Motor neuron (in vitro differentiated cells): ENCODE measurements at regions not wholly inside any gene's neighbourhood (a gene's known extent, or its start where the extent isn't known, plus 50 kb on each side); places are given as distances from the start of the nearest gene placed in this dataset.
"Not testable (repeated sequence)": the region's sequence is repeated elsewhere in the genome, so short reads cannot be mapped to it uniquely, and the experiment has no call there.

Experiments used
- ATAC-seq, 8 experiments: fragments of 200-7000 bp; cut with Tn5 transposase; replicated peaks in 6 of 8; 2 replicates each; pipeline ENCODE4 v1.8.0; 2021; ENCODE audit warnings: mild to moderate bottlenecking in 8 of 8, moderate library complexity in 8 of 8
- H3K27ac ChIP-seq, 2 donors: fragments of 250-450 bp; sonication (Bioruptor Pico); 2 replicates each; pipeline ENCODE4 v1.9.0; 2021; ENCODE audit warnings: antibody characterized with exemption in 2 of 2, mild to moderate bottlenecking in 2 of 2, moderate library complexity in 1 of 2
- H3K4me1 ChIP-seq, 2 donors: fragments of 250-450 bp; sonication (Bioruptor Pico); replicated peaks in 1 of 2; 2 replicates each; pipeline ENCODE4 v1.6.1; 2021; ENCODE audit warnings: antibody characterized with exemption in 2 of 2, mild to moderate bottlenecking in 2 of 2, moderate library complexity in 1 of 2
- H3K4me3 ChIP-seq, 5 donors: fragments of 250-450 bp; sonication (Bioruptor Pico); 2 replicates each; pipeline ENCODE4 v1.9.0; 2021; ENCODE audit warnings: antibody characterized with exemption in 5 of 5, mild to moderate bottlenecking in 5 of 5, moderate library complexity in 4 of 5
- WGBS, 10 experiments: fragments of 450-650 bp; shearing (Covaris generic); methylation state at CpG; one replicate each; pipeline ENCODE4 v1.0.0; 2022; 5-methylcytosine and 5-hydroxymethylcytosine counted together
- in situ Hi-C, 9 experiments: fragments of 400-800 bp; cut with MboI; loops; one replicate each; pipeline ENCODE4 v1.15.0; 2021; ENCODE audit warnings: low sequenced_read_pairs in 9 of 9, low pct_unique_long_range_greater_than_20kb in 2 of 9; ENCODE audit not compliant: unreplicated experiment in 9 of 9

DNA sequence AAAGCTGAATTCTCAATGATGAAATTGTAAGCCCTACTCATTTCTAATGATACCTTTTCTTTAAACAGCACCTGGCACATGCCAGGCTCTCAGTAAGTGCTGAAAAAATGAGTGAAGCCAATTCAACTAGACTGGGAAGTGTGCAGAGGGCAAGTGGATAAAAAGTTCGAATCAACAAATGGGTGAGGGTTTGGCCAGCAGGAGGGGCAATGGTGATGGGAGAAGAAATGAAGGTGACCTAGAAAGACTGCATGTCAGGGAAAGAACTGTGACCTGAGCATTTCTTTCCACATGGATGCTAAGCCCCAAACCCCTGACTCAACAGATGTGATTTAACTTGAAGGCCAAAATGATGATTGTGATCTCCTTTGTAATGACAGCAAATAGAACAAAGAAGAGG is 54.6 kb downstream of the DKK1 start:
- no peak for ATAC-seq

DNA sequence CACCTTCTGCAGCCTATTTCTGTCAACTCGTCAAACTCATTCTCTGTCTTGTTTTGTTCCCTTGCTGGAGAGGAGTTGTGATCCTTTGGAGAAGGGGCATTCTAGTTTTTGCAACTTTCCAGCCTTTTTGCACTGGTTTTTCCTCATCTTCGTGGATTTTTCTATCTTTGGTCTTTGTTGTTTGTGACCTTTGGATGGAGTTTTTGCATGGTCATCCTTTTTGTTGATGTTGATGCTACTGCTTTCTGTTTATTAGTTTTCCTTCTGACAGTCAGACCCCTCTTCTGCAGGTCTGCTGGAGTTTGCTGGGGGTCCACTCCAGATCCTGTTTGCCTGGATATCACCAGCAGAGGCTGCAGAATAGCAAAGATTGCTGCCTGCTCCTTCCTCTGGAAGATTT is 60.1 kb downstream of the DKK1 start:
- 25 to 100% (median 58%) methylated on average over 1 to 2 of the region's 2 CpGs for WGBS, 10 experiments
- H3K4me3 ChIP-seq, ATAC-seq, H3K27ac ChIP-seq, H3K4me1 ChIP-seq, in situ Hi-C loops: not testable (repeated sequence)

More for the DNA sequence above, 54.6 kb downstream of the DKK1 start:
- no peak overlapping the region for H3K27ac ChIP-seq
- no peak overlapping the region for H3K4me3 ChIP-seq
- H3K4me1 ChIP-seq = no peaks in the 10 kb centered on the region
- in situ Hi-C loops = no loop called here
- WGBS, 10 experiments = 11 to 100% (median 78%) methylated on average over 1 of the region's 1 CpG; no CpG with 5 or more reads in 5 of the 10 experiments

DNA sequence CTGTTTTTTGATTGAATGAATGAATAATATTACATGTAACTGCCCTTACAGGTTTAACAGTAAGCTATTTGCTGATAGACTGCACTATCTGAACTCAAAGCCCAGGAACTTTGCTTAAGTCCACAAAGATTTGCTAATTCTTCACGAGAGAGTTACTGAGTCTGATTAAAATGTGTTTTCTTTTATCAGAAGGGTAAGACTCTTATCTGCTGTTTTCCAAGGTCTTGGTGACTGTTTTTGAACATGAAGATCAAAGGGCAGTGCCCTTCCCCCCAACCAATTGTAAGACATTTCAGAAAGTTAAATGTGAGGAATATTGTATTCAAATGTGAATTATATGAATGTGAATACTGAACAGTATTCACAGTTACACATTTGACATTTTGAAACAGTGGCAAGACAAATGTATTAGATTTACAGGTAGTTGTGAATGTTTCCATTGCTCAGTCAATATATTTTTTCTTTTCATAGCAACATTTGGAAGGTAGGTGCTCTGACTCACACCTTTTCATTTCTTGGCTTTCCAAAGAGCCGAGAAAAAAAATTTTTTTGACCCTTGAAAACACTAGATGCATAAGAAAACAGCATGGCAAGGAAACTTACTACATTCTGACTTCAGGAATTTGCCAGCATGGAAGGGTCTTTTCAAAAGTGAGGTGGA is 62.7 kb downstream of the DKK1 start:
- ATAC-seq = no peak
- in situ Hi-C loops = no loop called here
- no peak overlapping the region for H3K27ac ChIP-seq
- H3K4me3 ChIP-seq = no peak overlapping the region
- H3K4me1 ChIP-seq = no peaks in the 10 kb centered on the region
- 0 to 86% (median 63%) methylated on average over 1 to 2 of the region's 2 CpGs; no CpG with 5 or more reads in 1 of the 10 experiments for WGBS, 10 experiments

DNA sequence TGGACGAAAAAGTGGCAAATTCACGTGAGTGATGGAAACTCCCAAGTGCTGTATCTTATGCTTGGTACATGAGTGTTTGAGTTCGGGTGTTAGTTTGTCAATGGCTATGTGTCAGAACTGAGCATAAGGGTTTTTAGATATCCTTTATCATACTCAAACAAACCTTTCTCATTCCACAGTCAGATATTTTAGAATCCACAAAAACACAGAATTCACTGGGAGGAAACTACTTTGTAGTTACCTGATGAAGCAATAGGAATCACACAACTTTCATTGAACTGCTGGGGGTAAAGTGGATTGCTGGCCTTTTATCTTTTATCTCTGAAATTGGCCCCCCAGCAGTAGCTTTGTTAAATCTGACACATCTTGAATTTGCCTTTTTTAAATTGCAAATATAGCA is 64.0 kb downstream of the DKK1 start:
- no peak for ATAC-seq
- Histone ChIP-seq H3K4me3 (no peak overlapping the region), H3K4me1 (no peaks in the 10 kb centered on the region), H3K27ac (no peak overlapping the region)
- 28 to 100% (median 72%) methylated on average over 1 to 3 of the region's 3 CpGs for WGBS, 10 experiments
- in situ Hi-C loops = no loop called here

DNA sequence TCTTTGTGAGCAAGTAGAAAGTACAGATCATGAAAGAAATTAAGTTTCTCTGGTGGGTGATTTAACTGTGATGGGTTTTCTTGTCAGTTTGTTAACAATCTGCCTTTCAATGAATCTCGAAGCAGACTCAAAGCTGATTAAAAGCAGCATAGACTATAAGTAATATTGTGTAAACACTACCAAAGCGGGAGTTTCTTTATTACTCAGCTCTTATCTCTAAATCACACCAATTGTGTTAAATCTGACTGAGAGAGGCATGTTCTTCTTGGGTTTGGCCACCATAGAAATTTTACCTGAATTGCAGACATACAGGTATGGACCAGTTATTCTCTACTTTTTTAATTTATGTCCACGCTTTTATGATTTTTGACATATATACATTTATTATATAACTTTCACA is 65.2 kb downstream of the DKK1 start:
- Histone ChIP-seq H3K4me3 (no peak overlapping the region), H3K27ac (no peak overlapping the region), H3K4me1 (no peaks in the 10 kb centered on the region)
- no peak for ATAC-seq
- in situ Hi-C loops = no loop called here
- 33 to 100% (median 78%) methylated on average over 2 to 3 of the region's 3 CpGs for WGBS, 10 experiments

DNA sequence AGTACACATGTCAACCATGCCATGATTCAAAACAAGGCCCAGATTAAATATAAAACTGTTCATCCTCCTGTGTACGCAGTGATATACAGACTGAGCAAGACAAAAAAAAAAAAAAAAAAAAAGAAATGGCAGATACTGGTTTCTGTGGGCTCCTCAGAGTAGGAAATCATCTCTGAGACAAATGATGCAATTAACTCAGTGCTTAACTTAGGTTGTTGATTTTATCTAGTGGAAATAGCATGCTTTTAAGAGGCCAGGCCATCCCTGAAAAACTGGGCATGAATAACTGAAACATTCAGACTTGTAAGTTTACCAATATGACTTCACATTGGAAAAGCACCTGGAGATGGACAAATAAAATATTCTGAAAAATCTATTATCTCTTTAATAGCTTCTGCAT is 69.0 kb downstream of the DKK1 start:
- Histone ChIP-seq H3K27ac (no peak overlapping the region), H3K4me1 (no peaks in the 10 kb centered on the region), H3K4me3 (no peak overlapping the region)
- in situ Hi-C loops = no loop called here
- ATAC-seq = no peak
- 33 to 100% (median 82%) methylated on average over 1 of the region's 1 CpG; no CpG with 5 or more reads in 2 of the 10 experiments for WGBS, 10 experiments

DNA sequence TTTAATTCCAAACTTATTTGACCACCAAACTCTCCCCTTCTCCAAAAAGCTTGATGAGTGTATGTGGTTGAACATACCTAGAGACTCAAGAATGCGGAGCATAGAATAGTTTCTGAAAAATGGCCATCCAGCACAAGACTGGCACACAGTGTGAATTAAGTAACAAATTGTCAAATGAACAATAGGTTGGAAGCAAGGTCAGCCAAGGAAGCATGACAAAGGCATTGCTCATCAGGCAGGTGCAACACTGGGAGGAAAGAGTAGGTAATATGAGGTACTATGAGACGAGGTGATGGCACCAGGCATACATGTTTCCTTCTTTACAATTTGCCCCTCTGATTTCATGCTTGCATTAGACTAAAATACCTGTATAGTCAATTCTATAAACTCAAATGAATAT is 73.7 kb downstream of the DKK1 start:
- no peak overlapping the region for H3K4me3 ChIP-seq
- no peak for ATAC-seq
- no peaks in the 10 kb centered on the region for H3K4me1 ChIP-seq
- in situ Hi-C loops = no loop called here
- 42 to 83% (median 50%) methylated on average over 1 to 2 of the region's 2 CpGs for WGBS, 10 experiments
- no peak overlapping the region for H3K27ac ChIP-seq

DNA sequence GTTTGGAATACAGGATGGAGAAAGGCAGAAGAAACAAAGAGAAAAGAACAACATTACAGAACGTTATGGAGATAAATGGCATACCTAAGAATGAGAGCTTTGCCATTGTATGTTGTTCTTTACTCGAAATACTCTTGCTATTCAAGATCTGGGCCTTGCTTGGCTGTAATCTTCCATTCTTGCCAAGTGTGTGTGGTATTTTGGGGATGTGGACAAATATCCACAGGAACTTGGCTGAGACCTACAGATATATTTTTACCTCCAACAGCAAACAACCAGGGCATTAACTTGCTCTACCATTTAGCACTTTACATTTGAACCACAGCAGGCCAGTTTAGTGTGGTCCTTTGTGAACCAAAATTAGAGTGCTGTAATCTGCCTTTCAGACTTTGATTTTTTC is 76.3 kb downstream of the DKK1 start:
- H3K4me3 ChIP-seq = no peak overlapping the region
- no peak overlapping the region for H3K27ac ChIP-seq
- in situ Hi-C loops = no loop called here
- no peak for ATAC-seq
- 8 to 82% (median 48%) methylated on average over 1 to 2 of the region's 2 CpGs for WGBS, 10 experiments
- H3K4me1 ChIP-seq = no peaks in the 10 kb centered on the region

DNA sequence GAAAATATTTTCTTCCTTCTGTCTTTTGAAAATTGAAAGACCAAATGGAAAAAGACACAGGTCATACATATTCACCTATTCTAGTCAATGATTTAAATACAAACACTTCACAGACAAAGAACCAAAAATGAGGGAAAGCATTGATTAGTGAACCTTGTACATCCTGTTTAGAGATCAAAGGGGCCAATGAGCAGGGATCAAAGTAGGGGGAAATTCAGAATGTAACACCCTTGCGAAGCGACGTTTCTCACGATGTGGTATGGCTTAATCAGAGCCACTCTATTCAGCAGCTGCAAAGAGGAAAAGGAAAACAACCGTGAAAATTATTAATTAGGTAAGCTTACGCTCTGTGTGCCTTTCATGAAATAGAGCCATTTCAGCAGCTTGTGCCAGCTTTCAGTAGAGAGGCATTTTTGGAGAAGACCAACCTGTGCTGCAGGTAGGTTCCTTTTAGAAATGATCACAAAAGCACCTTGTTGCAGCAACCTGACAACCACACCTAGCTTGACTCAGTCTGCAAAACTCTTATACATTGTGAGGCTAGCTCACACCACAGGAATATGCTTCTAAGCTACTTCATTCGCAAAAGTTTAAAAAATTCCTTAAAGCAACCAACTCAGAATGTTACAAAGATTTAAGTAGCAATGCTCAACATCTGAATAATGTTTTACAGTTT is 78.0 kb downstream of the DKK1 start:
- no peaks in the 10 kb centered on the region for H3K4me1 ChIP-seq
- no peak for ATAC-seq
- no peak overlapping the region for H3K4me3 ChIP-seq
- no peak overlapping the region for H3K27ac ChIP-seq
- 59 to 92% (median 84%) methylated on average over 4 to 7 of the region's 7 CpGs; no CpG with 5 or more reads in 2 of the 10 experiments for WGBS, 10 experiments
- in situ Hi-C loops = no loop called here

DNA sequence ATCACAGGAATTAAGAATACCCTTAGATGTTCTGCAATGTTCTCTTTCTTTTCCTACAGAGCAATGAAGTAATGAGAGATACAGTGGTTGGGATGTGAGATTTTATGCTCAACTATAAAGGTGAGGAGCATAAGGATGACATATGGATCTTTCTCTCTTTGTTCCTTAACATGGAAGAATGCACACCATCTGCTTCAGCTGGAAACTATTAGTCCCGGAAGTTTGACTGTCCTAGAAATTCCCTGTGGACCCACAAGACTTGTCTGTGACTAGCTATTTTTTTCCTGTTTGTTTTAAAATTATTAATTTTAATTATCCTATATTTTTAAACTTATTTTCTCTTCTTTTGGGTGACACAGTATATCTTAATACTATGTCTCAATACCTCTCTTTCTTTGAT is 80.2 kb downstream of the DKK1 start:
- in situ Hi-C loops = no loop called here
- ATAC-seq = no peak
- Histone ChIP-seq H3K4me3 (no peak overlapping the region), H3K4me1 (no peaks in the 10 kb centered on the region), H3K27ac (no peak overlapping the region)
- WGBS, 10 experiments = 0 to 100% (median 58%) methylated on average over 1 of the region's 1 CpG; no CpG with 5 or more reads in 2 of the 10 experiments

DNA sequence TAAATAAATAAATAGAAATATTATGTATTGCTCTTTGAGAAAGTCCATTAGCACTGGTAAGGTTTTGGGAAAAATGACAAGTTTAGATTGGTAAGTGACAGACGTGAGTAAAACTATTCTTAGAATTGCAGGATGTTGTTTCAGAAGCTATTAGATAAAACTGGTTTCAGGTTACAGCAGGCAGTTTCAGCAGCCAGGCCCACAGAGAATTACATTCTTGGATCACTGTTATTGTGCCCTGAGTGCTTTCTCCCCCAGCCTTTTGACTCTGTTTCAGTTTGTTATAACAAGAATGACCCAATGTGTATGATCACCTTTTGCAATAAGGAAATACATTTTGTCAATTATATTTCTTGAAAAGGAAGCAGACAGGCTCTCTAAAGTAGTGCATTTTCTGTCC is 86.5 kb downstream of the DKK1 start:
- no peak for ATAC-seq
- no peaks in the 10 kb centered on the region for H3K4me1 ChIP-seq
- in situ Hi-C loops = no loop called here
- H3K27ac ChIP-seq = no peak overlapping the region
- 40 to 100% (median 82%) methylated on average over 1 of the region's 1 CpG; no CpG with 5 or more reads in 2 of the 10 experiments for WGBS, 10 experiments
- H3K4me3 ChIP-seq = no peak overlapping the region

DNA sequence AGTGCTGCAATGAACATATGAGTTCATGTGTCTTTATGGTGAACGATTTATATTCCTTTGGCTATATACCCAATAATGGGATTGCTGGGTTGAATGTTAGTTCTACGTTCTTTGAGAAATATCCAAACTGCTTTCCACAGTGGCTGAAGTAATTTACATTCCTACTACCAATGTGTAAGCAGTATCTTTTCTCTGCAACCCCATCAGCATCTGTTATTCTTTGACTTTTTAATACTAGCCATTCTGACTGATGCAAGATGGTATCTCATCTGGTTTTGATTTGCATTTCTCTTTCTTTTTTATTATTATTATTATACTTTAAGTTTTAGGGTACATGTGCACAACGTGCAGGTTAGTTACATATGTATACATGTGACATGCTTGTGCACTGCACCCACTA is 89.7 kb downstream of the DKK1 start:
- 5 to 93% (median 60%) methylated on average over 1 to 3 of the region's 3 CpGs; no CpG with 5 or more reads in 1 of the 10 experiments for WGBS, 10 experiments
- H3K4me1 ChIP-seq, H3K27ac ChIP-seq, ATAC-seq, H3K4me3 ChIP-seq, in situ Hi-C loops: not testable (repeated sequence)

DNA sequence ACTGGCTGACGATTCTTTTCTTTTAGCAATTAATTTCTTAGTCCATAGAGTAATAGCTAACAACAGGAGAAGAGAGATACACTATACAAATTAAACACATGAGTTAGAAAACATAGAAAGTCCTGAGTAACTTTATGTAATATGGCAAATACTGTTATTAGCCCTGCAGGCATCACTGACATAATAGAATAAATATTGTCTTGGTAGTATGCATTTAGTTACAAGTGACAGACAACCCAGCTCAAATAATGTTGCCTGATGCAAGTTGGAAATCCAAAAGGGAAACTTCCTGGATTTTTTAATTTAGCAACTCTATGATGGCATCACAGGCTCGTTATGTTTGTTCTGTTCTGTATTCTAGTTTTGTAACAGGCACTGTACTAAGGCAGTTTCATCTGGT is 95.1 kb downstream of the DKK1 start:
- Histone ChIP-seq H3K4me3 (no peak overlapping the region), H3K27ac (no peak overlapping the region), H3K4me1 (no peaks in the 10 kb centered on the region)
- WGBS, 10 experiments = 33 to 100% (median 70%) methylated on average over 1 to 2 of the region's 2 CpGs
- in situ Hi-C loops = no loop called here
- ATAC-seq = no peak

DNA sequence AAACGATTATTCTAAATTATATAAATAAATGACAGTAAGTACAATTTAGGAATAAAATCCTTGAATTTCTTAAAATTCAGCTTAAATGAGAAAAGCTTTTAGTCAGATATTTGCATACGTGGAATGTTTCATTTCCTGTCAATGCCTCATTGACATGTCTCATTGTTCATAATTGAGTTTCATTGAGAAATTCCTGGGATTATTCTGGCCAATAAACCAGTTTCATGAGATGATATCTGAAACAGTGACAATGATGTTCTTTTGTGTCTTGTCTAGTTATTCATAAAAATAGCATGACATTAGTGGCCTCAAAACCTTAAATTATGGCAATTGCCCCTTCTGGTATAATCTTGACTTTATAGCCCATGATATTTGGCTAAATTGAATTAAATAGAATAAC is 95.8 kb downstream of the DKK1 start:
- 25 to 100% (median 82%) methylated on average over 1 to 2 of the region's 2 CpGs; no CpG with 5 or more reads in 1 of the 10 experiments for WGBS, 10 experiments
- in situ Hi-C loops = no loop called here
- Histone ChIP-seq H3K4me3 (no peak overlapping the region), H3K27ac (no peak overlapping the region), H3K4me1 (no peaks in the 10 kb centered on the region)
- ATAC-seq = no peak
